HG03103 (cell line): ENCODE measurements at regions not wholly inside any gene's neighbourhood (a gene's known extent, or its start where the extent isn't known, plus 50 kb on each side); places are given as distances from the start of the nearest gene placed in this dataset.
"Not testable (repeated sequence)": the region's sequence is repeated elsewhere in the genome, so short reads cannot be mapped to it uniquely, and the experiment has no call there.

Experiments used
- ATAC-seq: cut with Tn5 transposase; IDR thresholded peaks from one replicate; pipeline ENCODE4 v1.9.1; 2021; ENCODE audit warnings: low read depth; ENCODE audit not compliant: unreplicated experiment

- no peak for ATAC-seq
These were observed 138.4 kb upstream of the GLRA1 start for GRCh38 chr5:152063004-152063403.

- ATAC-seq, result peak; percentile 74
These were observed 136.4 kb upstream of the GLRA1 start for GRCh38 chr5:152061095-152061494.

- no peak for ATAC-seq
These were observed 133.6 kb upstream of the GLRA1 start for GRCh38 chr5:152058267-152058666.

- ATAC-seq, result no peak
These were observed 132.3 kb upstream of the GLRA1 start for GRCh38 chr5:152056931-152057330.

- ATAC-seq, result no peak
These were observed 127.8 kb upstream of the GLRA1 start for GRCh38 chr5:152052470-152052869.

- no peak for ATAC-seq
These were observed 127.1 kb upstream of the GLRA1 start for GRCh38 chr5:152051499-152052454.

GRCh38 chr5:152046361-152046760 lies 121.7 kb upstream of the GLRA1 start:
- ATAC-seq, result no peak

GRCh38 chr5:152038856-152039255 lies 114.2 kb upstream of the GLRA1 start:
- not testable (repeated sequence) for ATAC-seq

- ATAC-seq, result not testable (repeated sequence)
These were observed 101.8 kb upstream of the GLRA1 start for GRCh38 chr5:152026328-152027024.

GRCh38 chr5:152016421-152016820 lies 91.8 kb upstream of the GLRA1 start:
- no peak for ATAC-seq

- no peak for ATAC-seq
These were observed 83.1 kb upstream of the GLRA1 start for GRCh38 chr5:152007653-152008335.

- ATAC-seq, result no peak
These were observed 79.4 kb upstream of the GLRA1 start for GRCh38 chr5:152004095-152004494.
